Endothelial cell of umbilical vein (primary cell): ENCODE measurements at regions not wholly inside any gene's neighbourhood (a gene's known extent, or its start where the extent isn't known, plus 50 kb on each side); places are given as distances from the start of the nearest gene placed in this dataset.

ENCODE experiments used
- BruUV-seq: library from RNA; stranded (reverse); fragments of 400-500 nt; replicated peaks from 2 replicates; lab custom pipeline; 2021; lab: Mats Ljungman, UMichigan
- CTCF ChIA-PET: fragments of 300-600, 350-600 bp; sonication (Branson Sonifier 250); formaldehyde crosslinking; loops from one replicate; lab custom pipeline; 2021; ENCODE audit warnings: antibody characterized with exemption, inconsistent platforms; lab: Charles Lee
- POLR2A ChIA-PET: fragments of 300-600, 350-600 bp; sonication (Branson Sonifier 250); formaldehyde crosslinking; loops from one replicate; lab custom pipeline; 2021; ENCODE audit warnings: antibody characterized with exemption, inconsistent platforms; lab: Charles Lee
- DNase-seq: peaks from one replicate; pipeline ENCODE4 v3.0.0-alpha.2; 2011; ENCODE audit warnings: low read depth, low spot score
- FAIRE-seq: peaks from 2 replicates; lab custom pipeline; 2011; peaks lifted over from hg19 to GRCh38; lab: Jason Lieb, UNC
- H2AFZ ChIP-seq: 2 replicates; pipeline ENCODE4 v1.6.0; 2012; ENCODE audit warnings: low read depth, low read length, control low read depth, inconsistent platforms
- H3K27ac ChIP-seq: 2 replicates; pipeline ENCODE4 v1.5.1; 2011; ENCODE audit warnings: low read depth, mild to moderate bottlenecking, control low read depth, low read length, moderate library complexity; ENCODE audit not compliant: insufficient read depth
- H3K27me3 ChIP-seq, 2 experiments: 2 replicates each; pipeline versions ENCODE4 v1.6.0 to v1.6.1; 2011; ENCODE audit warnings: low read length in 2 of 2, mixed read lengths in 1 of 2; ENCODE audit not compliant: control insufficient read depth in 2 of 2, insufficient read depth in 2 of 2
- H3K36me3 ChIP-seq, 2 experiments: 2 replicates in 1 of 2; 3 replicates in 1 of 2; pipeline ENCODE4 v1.5.1; 2011; ENCODE audit warnings: low read length in 2 of 2, mild to moderate bottlenecking in 1 of 2, moderate library complexity in 1 of 2; ENCODE audit not compliant: control insufficient read depth in 2 of 2, insufficient read depth in 2 of 2; ENCODE audit errors: extremely low read depth in 1 of 2
- H3K4me1 ChIP-seq: 3 replicates; pipeline ENCODE4 v1.5.1; 2011; ENCODE audit warnings: mild to moderate bottlenecking, low read length; ENCODE audit not compliant: control insufficient read depth, insufficient read depth; ENCODE audit errors: extremely low read depth
- H3K4me2 ChIP-seq: 2 replicates; pipeline ENCODE4 v1.6.1; 2011; ENCODE audit warnings: low read length, control low read depth, mixed read lengths; ENCODE audit not compliant: insufficient read depth
- H3K4me3 ChIP-seq, 3 experiments: fragments of 200-600 bp in 1 of 3; sonication (generic), shearing (Covaris generic) in 1 of 3; replicated peaks in 1 of 3; 2 replicates each; pipeline ENCODE4 v1.5.1; 2011 to 2016; ENCODE audit warnings: control low read depth in 3 of 3, low read length in 3 of 3, mild to moderate bottlenecking in 2 of 3, inconsistent platforms in 1 of 3, low read depth in 1 of 3, moderate library complexity in 1 of 3; ENCODE audit not compliant: insufficient read depth in 1 of 3
- H3K79me2 ChIP-seq: 2 replicates; pipeline ENCODE4 v1.6.0; 2012; ENCODE audit warnings: low read length, inconsistent platforms; ENCODE audit not compliant: control insufficient read depth, insufficient read depth
- H3K9ac ChIP-seq: replicated peaks from 2 replicates; pipeline ENCODE3; 2011; ENCODE audit warnings: low read length, control low read depth; ENCODE audit not compliant: insufficient read depth; ENCODE audit errors: extremely low read depth
- H3K9me1 ChIP-seq: replicated peaks from 3 replicates; pipeline ENCODE4 v1.6.0; 2011; ENCODE audit warnings: mild to moderate bottlenecking, low read length; ENCODE audit not compliant: control insufficient read depth, insufficient read depth; ENCODE audit errors: extremely low read depth
- H3K9me3 ChIP-seq: replicated peaks from 2 replicates; pipeline ENCODE4 v1.5.1; 2012; ENCODE audit warnings: low read length, inconsistent platforms; ENCODE audit not compliant: control insufficient read depth, insufficient read depth
- H4K20me1 ChIP-seq: replicated peaks from 2 replicates; pipeline ENCODE3; 2011; ENCODE audit warnings: mild to moderate bottlenecking, low read length; ENCODE audit not compliant: control insufficient read depth, insufficient read depth; ENCODE audit errors: extremely low read depth
- CTCF ChIP-seq, 2 donors: IDR thresholded peaks; 1 replicate in 1 of 2; 2 replicates in 1 of 2; pipeline ENCODE4 v1.5.1; 2011; ENCODE audit warnings: low read length in 2 of 2, mild to moderate bottlenecking in 2 of 2, moderate library complexity in 2 of 2, control low read depth in 1 of 2, inconsistent platforms in 1 of 2, low read depth in 1 of 2; ENCODE audit not compliant: insufficient read depth in 1 of 2; ENCODE audit errors: extremely low read depth in 1 of 2
- EZH2 ChIP-seq: IDR thresholded peaks from 2 replicates; pipeline ENCODE4 v1.6.1; 2012; ENCODE audit warnings: borderline replicate concordance, low read depth, mild to moderate bottlenecking, moderate library complexity, low read length, inconsistent platforms; ENCODE audit not compliant: severe bottlenecking
- FOS ChIP-seq: IDR thresholded peaks from 2 replicates; pipeline ENCODE4 v1.6.1; 2011; ENCODE audit warnings: mild to moderate bottlenecking, low read length, moderate library complexity, borderline replicate concordance; ENCODE audit not compliant: insufficient read depth
- GATA2 ChIP-seq: IDR thresholded peaks from 2 replicates; pipeline ENCODE4 v1.7.0; 2011; ENCODE audit warnings: low read depth, mild to moderate bottlenecking, moderate library complexity, mixed read lengths, low read length; ENCODE audit not compliant: insufficient read length, insufficient read depth
- JUN ChIP-seq: IDR thresholded peaks from 2 replicates; pipeline ENCODE4 v1.6.1; 2011; ENCODE audit warnings: borderline replicate concordance, low read depth; ENCODE audit not compliant: insufficient read length, insufficient read depth
- MAX ChIP-seq: IDR thresholded peaks from 2 replicates; pipeline ENCODE4 v1.6.1; 2011; ENCODE audit not compliant: insufficient read depth, insufficient read length
- MYC ChIP-seq: IDR thresholded peaks from one replicate; pipeline ENCODE4 v1.6.1; 2011; ENCODE audit warnings: mild to moderate bottlenecking, low read depth, low read length
- POLR2A ChIP-seq: IDR thresholded peaks from 2 replicates; pipeline ENCODE4 v1.6.1; 2012; ENCODE audit warnings: low read depth, mild to moderate bottlenecking, control low read depth, low read length
- POLR2AphosphoS5 ChIP-seq: IDR thresholded peaks from 2 replicates; pipeline ENCODE4 v1.6.1; 2012; ENCODE audit warnings: low read depth, mild to moderate bottlenecking, control low read depth, low read length, moderate library complexity; ENCODE audit not compliant: insufficient read depth
- dilution Hi-C: fragments of 300-500 bp; cut with MboI; formaldehyde crosslinking; loops from one replicate; pipeline ENCODE4 v1.15.0; 2019; ENCODE audit warnings: low sequenced_read_pairs; ENCODE audit not compliant: extremely low pct_ligation_motif_present
- intact Hi-C: fragments of 100-400 bp; cut with micrococcal nuclease; formaldehyde crosslinking; loops from one replicate; pipeline ENCODE4 v1.10.0; 2022

- Histone ChIP-seq H3K4me3 (no peak overlapping the region), H3K36me3 (no peaks in the 10 kb centered on the region), H3K9ac (no peak overlapping the region), H3K9me1 (no peaks in the 10 kb centered on the region), H3K27ac (no peak overlapping the region), H2AFZ (no peak overlapping the region), H3K9me3 (peaks cover 1% of the 10 kb centered on the region), H3K4me1 (no peaks in the 10 kb centered on the region), H4K20me1 (no peaks in the 10 kb centered on the region), H3K27me3 (no peaks in the 10 kb centered on the region), H3K4me2 (no peak overlapping the region), H3K79me2 (no peaks in the 10 kb centered on the region)
- dilution Hi-C loops: no loop called here
- no TSS peak for BruUV-seq
- FAIRE-seq (no peak), DNase-seq (no peak)
- TF ChIP-seq CTCF (IDR thresholded peaks at IDR 0.05; ENCODE audit: extremely low read depth in 1 of 2, insufficient read depth in 1 of 2, low read depth in 1 of 2, low read length in 2 of 2) (no peak), POLR2A (no peak), POLR2AphosphoS5 (no peak), MAX (no peak), GATA2 (no peak), JUN (no peak), FOS (no peak), EZH2 (no peak), MYC (no peak)
- intact Hi-C loops: no loop called here
- CTCF ChIA-PET: no interaction called here
- POLR2A ChIA-PET: no interaction called here
Measured at GRCh38 chr19:31072451-31072850, 276.8 kb downstream of the TSHZ3 start.
